ENCODE measurements at regions not wholly inside any gene's neighbourhood (a gene's known extent, or its start where the extent isn't known, plus 50 kb on each side); places are given as distances from the start of the nearest gene placed in this dataset.

DNA sequence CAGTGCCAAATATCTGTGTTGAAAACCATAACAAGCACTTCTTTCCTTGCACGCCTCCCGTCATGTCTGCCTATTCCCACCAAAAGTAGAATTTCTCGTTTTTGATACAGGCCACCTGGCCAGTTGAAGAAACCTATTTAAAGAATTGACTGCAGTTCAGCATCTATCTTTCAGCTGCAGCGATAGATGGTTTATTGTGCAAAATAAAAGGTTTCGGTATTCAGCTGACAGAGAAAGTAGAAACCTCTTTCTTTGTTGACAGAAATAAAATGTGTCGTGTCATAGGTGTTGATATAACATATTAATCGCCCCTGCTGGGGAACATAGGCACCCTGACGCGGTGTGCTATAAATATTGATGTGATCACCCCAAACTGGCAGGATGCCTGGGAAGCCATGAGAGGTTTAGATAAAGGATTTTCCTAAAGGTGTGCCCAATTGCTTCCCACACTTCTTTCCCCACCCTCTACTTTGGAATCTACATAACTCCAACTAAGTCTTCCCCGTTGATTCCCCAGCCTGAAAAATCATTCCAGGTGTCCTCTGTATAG lies 570.4 kb downstream of the CCDC85A start (continued):
- TF ChIP-seq JUND (IDR thresholded peaks at IDR 0.05; ENCODE audit: low read length) (no peak), JUN (IDR thresholded peaks at IDR 0.05; ENCODE audit: low read depth, low read length) (no peak), CBX5 (IDR thresholded peaks at IDR 0.05; ENCODE audit: low read depth, low read length) (no peak), POLR2AphosphoS5 (IDR thresholded peaks at IDR 0.05; ENCODE audit: low read depth, low read length) (no peak), SAP30 (IDR thresholded peaks at IDR 0.05; ENCODE audit: insufficient read depth, insufficient replicate concordance, low read length) (no peak), EZH2 (IDR thresholded peaks at IDR 0.05; ENCODE audit: low read depth, low read length, severe bottlenecking) (no peak)
- TF ChIP-seq, protein P1, sequence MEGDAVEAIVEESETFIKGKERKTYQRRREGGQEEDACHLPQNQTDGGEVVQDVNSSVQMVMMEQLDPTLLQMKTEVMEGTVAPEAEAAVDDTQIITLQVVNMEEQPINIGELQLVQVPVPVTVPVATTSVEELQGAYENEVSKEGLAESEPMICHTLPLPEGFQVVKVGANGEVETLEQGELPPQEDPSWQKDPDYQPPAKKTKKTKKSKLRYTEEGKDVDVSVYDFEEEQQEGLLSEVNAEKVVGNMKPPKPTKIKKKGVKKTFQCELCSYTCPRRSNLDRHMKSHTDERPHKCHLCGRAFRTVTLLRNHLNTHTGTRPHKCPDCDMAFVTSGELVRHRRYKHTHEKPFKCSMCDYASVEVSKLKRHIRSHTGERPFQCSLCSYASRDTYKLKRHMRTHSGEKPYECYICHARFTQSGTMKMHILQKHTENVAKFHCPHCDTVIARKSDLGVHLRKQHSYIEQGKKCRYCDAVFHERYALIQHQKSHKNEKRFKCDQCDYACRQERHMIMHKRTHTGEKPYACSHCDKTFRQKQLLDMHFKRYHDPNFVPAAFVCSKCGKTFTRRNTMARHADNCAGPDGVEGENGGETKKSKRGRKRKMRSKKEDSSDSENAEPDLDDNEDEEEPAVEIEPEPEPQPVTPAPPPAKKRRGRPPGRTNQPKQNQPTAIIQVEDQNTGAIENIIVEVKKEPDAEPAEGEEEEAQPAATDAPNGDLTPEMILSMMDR (IDR thresholded peaks at IDR 0.05; ENCODE audit: control extremely low read depth in 1 of 3, insufficient read depth in 1 of 3, low read depth in 1 of 3, low read length in 3 of 3) = no peak

Measured in H1 (cell line).